Stomach (tissue), 4 donors: ENCODE measurements at regions not wholly inside any gene's neighbourhood (a gene's known extent, or its start where the extent isn't known, plus 50 kb on each side); places are given as distances from the start of the nearest gene placed in this dataset.

Experiments used
- EP300 ChIP-seq: sonication (generic); formaldehyde crosslinking; IDR thresholded peaks from one replicate; pipeline ENCODE4 v1.6.1; 2017; ENCODE audit warnings: antibody characterized with exemption
- TF ChIP-seq, protein P1 (sequence below), 7 experiments: fragments of 450-650 bp in 4 of 7; fragments of 200-600 bp in 3 of 7; sonication (generic) in 3 of 7; IDR thresholded peaks; one replicate each; pipeline ENCODE4 v1.5.1; 2016 to 2019; ENCODE audit warnings: antibody characterized with exemption in 7 of 7, control low read depth in 2 of 7, mild to moderate bottlenecking in 1 of 7

GRCh38 chr2:142234741-142235140 lies 103.9 kb upstream of the LRP1B start:
- TF ChIP-seq, protein P1, sequence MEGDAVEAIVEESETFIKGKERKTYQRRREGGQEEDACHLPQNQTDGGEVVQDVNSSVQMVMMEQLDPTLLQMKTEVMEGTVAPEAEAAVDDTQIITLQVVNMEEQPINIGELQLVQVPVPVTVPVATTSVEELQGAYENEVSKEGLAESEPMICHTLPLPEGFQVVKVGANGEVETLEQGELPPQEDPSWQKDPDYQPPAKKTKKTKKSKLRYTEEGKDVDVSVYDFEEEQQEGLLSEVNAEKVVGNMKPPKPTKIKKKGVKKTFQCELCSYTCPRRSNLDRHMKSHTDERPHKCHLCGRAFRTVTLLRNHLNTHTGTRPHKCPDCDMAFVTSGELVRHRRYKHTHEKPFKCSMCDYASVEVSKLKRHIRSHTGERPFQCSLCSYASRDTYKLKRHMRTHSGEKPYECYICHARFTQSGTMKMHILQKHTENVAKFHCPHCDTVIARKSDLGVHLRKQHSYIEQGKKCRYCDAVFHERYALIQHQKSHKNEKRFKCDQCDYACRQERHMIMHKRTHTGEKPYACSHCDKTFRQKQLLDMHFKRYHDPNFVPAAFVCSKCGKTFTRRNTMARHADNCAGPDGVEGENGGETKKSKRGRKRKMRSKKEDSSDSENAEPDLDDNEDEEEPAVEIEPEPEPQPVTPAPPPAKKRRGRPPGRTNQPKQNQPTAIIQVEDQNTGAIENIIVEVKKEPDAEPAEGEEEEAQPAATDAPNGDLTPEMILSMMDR (IDR thresholded peaks at IDR 0.05) = no peak
- no peak for TF ChIP-seq EP300
